ENCODE measurements at regions not wholly inside any gene's neighbourhood (a gene's known extent, or its start where the extent isn't known, plus 50 kb on each side); places are given as distances from the start of the nearest gene placed in this dataset.

- TF ChIP-seq CTCF (IDR thresholded peaks at IDR 0.05) (no peak), POLR2A (IDR thresholded peaks at IDR 0.05; ENCODE audit: low read depth) (no peak), POLR2AphosphoS5 (IDR thresholded peaks at IDR 0.05) (no peak)
Observed at GRCh38 chr10:118243907-118244306, 98.2 kb downstream of the FAM204A start.
